Renal cortical epithelial cell (primary cell): ENCODE measurements at regions not wholly inside any gene's neighbourhood (a gene's known extent, or its start where the extent isn't known, plus 50 kb on each side); places are given as distances from the start of the nearest gene placed in this dataset.
"Not testable (repeated sequence)": the region's sequence is repeated elsewhere in the genome, so short reads cannot be mapped to it uniquely, and the experiment has no call there.

Experiments used
- DNase-seq: peaks from one replicate; pipeline ENCODE4 v3.0.0-alpha.2; 2011; ENCODE audit warnings: low read depth

DNA sequence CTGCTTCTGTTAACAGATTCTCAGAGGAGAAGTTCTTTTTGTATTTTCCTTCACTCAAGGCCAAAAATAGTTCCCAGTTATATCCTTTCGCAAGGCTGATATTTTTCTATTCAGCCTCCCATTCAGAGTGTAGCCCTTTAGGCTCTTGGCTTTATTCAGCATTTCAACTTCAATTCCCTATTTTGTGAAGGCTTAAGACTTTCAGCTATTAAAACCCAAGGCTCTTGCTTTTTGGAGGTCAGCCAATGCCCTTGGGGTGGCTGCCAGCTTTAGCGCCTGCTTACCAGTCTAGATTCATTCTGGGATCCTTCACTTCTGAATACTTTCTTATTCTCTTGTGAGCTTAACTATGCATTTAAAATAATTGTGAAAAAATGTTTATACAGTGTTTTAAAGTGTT lies 57.3 kb upstream of the ADGRA3 start:
- DNase-seq: peak; percentile 7

DNA sequence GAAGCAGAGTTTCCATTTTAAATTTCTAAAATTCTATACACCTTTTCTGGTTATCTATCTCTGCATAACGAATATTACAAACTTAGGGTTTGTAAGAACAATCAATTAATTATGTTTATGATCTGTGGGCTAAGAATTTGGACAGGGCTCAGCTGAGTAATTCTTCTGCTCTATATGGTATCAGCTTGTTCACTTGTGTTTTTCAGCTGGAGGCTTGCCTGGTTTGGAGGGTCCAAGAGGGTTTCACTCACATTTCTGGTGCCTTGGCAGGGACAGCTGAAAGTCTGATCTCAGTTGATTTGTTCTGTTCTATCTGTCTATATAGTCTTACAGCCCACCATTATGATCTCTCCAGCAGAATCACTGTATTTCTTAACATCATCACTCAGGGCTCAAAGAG lies 57.8 kb upstream of the ADGRA3 start:
- DNase-seq: no peak

DNA sequence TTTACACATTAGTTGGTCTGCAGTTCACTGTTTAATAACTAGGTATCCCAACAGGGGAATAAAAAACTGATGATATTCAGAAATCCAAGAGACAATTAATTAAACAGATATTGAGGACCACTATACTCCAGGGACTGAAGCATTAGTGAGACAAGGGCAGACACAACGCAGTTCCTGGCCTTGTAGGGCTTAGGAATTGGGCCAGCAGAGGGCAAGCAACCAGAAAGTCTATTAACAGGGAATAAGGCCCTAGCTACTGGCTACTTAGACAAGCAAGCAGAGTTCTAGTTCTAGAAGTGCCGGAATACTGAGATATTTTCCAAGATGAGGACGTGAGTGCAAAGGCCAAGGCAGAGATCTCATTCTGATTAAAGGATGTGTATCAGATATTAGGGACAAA lies 58.6 kb upstream of the ADGRA3 start:
- DNase-seq: no peak

DNA sequence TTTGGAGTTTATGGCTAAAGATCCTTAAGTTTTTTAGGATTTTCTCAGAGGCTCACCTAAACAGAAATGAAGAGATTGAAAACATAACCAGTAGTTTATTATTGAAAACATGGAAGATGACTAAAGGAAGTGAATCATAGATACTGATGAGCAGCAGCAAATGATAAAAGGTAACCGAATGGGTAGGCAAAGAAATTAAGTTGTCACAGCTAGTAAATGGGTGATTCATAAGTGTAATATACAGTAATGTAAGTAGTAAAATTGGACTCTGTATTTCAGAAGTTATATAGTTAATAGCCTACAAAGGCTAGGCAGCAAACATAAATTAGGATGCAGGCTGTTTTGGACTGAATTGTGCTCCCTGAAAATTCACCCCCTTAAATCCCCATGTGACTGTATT lies 59.0 kb upstream of the ADGRA3 start:
- DNase-seq: no peak

DNA sequence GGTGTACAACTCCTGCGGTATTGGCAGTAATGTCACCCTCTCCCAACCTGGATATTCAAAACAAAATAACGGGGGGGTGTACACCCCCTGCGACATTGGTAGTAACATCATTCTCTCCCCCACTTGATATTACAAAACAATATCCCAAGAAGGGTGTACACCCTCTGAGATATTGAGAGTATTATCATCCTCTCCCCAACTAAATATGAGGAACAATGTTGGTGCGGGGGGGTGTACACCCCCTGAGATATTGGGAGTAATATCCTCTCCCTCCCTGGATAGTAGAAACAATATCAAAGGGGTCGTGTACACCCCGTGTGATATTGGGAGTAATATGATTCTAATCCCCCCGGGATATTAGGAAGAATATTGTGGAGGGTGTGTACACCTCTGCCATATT lies 71.4 kb upstream of the ADGRA3 start:
- DNase-seq: no peak

DNA sequence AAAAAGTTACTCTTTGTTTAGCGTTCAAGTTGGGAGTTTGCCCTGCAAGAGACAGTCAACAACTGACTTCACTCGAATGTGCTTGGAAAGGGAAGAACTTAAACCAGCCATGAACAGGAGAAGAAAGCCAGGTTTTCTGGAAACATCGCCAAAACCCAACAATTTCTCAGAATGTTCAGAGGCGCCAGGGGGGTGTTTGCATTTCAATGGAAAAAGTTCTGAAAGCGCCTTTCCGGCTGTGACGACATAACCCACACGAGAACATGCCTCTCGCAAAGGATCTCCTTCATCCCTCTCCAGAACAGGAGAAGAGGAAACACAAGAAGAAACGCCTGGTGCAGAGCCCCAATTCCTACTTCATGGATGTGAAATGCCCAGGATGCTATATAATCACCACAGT lies 78.1 kb upstream of the ADGRA3 start:
- DNase-seq: no peak

DNA sequence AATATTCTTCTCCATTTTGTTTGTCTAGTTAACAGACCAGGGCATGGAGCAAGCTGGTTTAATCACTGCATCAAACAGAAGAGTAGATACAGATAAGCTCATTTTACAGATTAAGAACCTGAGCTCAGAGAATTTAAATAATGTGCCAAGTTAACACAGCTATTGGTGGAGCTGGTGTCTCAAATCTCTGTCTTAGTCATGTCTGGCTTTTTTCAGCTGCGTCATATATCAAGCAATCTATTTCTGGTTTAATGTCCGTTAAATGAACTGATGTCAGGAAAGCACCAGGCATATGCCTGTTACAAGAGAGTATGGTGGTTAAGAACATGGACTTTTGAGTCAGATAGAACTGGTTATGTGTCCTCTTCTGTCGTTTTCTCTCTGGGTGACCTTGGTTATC lies 79.8 kb upstream of the ADGRA3 start:
- no peak for DNase-seq

DNA sequence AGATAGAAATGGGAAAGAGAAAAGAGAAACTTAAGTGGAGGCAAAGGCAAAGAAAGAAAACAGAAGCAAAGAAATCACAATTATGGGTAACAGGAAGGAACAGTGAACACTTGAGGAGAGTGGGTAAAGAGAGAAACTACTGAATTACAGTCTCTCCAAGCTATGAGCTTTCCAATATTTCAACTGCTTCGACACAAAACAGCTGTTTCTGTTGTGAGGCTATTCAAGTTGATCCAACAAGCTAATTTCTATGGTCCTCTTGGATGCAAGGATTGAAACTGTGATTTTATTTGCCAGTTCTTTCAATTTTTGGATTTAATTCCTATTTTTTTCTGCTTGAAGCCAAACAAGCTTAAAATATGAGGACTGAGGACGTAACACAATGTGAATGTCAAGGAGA lies 80.5 kb upstream of the ADGRA3 start:
- no peak for DNase-seq

DNA sequence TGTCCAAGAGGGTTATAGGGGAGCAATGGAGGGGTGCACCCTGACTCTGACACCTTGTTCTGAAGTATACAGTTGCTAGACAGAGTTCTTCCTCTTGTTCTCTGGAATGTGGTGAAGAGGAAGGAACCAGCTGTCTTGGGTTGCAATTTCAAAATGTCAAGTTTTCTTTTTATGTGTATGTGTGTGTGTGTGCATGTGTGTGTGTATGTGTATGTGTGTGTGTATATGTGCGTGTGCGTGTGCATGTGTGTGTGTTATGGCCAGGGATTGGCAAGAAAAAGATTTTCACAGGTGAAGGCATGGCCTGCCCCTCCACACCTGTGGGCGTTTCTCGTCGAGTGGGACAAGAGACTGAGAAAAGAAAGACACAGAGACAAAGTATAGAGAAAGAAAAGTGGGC lies 81.6 kb upstream of the ADGRA3 start:
- no peak for DNase-seq

DNA sequence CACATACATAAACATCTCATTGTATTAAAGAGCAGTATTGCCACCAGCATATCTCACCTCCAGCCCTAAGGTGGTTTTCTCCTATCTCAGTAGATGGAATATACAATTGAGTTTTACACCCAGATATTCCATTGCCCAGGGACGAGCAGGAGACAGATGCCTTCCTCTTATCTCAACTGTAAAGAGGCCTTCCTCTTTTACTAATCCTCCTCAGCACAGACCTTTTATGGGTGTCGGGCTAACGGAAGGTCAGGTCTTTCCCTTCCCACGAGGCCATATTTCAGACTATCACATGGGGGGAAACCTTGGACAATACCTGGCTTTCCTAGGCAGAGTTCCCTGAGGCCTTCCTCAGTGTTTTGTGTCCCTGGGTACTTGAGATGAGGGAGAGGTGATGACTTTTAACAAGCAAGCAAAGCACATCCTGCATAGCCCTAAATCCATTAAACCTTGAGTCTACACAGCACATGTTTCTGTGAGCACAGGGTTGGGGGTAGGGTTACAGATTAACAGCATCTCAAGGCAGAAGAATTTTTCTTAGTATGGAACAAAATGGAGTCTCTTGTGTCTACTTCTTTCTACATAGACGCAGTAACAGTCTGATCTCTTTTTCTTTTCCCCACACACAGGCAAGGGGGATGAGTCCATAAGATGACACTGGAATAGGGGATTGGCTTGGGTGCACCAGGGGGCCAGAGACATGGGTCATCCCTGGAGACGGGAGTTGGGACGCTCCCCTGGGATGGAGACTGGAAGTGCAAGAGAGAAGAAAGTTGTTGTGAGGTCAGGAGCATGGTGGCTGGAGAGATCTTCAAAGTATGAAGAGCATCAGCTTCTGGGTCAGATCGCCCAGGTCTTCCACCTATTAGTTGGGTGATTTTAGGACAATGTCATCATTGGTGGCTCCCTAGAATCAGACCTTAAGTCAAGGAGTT lies 82.5 kb upstream of the ADGRA3 start:
- not testable (repeated sequence) for DNase-seq

DNA sequence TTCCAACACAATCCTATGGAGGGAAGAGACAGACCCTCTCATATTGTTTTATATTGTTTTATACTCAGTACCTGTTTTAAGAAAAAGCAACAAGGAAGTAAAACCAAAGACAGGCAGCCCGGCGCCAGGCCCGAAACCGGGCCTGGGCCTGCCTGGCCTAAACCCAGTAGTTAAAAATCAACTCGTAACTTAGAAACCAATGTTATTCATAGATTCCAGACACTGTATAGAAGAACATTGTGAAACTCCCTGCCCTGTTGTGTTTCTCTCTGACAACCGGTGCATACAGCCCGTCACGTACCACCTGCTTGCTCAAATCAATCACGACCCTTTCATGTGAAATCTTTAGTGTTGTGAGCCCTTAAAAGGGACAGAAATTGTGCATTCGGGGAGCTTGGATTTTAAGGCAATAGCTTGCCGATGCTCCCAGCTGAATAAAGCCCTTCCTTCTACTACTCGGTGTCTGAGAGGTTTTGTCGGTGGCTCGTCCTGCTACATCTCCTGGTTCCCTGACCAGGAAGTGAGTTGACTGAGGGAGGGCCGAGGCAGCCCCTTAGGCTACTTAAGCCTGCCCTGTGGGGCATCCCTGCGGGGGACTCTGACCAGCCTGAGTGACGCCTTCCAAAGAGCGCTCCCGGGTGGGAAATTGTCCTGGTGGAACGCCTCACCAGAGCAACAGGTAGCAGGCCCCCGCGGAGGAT lies 83.5 kb upstream of the ADGRA3 start:
- DNase-seq: peak; percentile 44

DNA sequence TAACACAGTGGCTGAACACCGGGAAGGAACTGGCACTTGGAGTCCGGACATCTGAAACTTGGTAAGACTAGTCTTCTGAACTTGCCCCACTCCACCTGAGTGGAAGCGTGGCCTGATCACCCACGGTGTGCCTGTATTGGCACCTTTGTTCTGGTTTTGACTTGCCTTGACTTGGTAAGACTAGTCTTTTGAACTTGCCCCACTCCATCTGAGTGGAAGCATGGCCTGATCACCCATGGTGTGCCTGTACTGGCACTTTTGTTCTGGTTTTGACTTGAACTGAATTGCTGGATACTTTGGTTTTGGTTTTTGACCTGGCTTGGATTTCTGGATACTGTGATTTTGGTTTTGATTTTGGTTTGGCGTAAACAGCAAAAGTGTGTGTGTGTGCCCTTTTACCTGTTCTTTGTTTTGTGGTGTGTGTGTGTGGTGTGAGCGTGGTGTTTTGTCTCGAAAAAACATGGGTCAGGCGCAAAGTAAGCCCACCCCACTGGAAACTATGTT lies 84.1 kb upstream of the ADGRA3 start:
- not testable (repeated sequence) for DNase-seq

DNA sequence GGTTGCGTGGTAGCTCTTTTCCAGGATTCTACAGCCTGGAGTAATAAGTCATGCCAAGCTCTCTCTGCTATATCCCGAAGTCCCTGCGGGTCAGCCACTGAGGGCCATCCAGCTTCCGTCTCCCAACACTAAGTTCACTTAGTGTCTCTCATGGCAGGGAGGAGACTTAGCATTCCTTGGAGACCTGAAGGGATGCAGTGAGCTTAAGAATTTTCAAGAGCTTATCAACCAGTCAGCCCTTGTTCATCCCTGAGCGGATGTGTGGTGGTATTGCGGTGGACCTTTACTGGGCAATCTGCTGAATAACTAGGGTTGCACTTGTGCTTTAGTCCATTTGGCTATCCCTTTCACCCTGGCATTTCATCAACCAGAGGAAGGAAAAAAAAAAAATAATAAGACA lies 85.8 kb upstream of the ADGRA3 start:
- not testable (repeated sequence) for DNase-seq

DNA sequence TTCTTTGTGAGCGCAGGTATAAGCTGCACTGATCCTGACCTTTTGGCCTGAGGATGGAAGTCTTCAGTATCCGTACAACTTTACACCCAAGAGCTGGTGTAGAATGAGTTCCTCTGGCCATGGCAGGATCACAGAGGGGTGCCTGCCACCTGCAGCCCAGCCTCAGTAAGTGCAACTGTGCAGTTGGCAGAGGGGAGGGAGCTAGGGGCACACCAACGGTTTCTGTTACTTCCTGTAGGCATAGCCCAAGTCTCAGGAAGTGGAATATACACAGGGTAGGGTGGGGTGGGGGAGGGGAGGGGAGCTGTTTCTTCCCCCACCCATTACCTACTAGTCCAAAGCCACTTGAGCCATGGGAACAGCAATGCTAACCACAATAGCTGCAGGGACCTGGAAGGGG lies 85.4 kb upstream of the GBA3 start:
- peak; percentile 52 for DNase-seq

DNA sequence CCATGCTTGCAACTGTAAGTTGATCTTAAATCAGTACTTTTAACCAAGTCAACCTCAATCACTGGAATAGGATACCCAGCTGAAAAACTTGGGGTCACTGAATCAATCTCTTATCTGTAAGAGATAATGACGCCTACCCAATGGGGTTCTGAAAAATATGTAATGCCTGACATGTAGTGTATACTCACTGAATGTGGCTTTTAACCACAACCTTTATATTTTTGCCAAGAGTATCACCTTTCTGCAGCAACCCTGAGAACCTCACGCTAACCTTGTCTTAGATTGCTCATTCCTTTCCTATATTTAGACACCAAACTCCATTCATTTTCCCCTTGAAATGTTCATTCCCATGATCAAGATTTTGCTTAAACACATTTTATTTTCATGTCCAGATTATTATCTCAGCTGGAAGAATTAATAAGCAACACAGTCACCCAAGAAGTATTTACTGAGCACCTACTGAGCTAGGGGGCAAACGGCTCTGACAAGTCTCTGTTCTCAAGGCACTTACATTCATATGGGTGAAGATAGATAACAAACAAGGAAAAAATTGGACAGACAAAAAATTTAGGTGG lies 82.7 kb upstream of the GBA3 start:
- not testable (repeated sequence) for DNase-seq

DNA sequence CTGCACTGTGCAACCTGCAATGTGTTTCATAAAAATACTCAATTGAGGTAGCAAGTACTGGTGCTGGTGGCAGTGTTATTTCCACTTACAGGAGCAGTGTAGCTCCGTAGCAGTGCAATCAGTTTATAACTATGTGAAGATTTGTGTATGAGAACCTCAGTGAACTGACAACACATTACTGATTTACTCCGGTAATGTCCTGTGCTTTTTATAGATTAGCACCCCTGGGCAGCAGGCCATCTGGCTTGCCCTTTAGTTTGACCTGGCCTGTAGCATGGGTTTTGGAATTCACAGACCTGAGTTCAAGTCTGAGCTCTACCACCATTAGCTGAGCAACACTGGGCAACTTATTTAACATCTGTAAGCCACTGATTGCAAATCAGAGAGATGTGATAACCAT lies 78.6 kb upstream of the GBA3 start:
- DNase-seq: no peak

DNA sequence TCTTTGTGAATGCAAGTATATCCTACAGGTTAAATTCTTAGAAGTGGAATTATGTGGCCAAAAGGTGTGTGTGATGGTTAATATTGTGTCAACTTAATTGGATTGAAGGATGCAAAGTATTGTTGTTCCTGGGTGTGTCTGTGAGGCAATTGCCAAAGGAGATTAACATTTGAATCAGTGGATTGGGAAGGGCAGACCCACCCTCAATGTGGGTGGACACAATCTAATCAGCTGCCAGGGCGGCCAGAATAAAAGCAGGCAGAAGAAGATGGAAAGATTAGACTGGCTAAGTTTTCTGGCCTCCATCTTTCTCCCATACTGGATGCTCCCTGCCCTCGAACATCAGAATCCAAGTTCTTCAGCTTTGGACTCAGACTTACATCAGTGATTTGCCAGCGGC lies 76.2 kb upstream of the GBA3 start:
- DNase-seq: no peak

DNA sequence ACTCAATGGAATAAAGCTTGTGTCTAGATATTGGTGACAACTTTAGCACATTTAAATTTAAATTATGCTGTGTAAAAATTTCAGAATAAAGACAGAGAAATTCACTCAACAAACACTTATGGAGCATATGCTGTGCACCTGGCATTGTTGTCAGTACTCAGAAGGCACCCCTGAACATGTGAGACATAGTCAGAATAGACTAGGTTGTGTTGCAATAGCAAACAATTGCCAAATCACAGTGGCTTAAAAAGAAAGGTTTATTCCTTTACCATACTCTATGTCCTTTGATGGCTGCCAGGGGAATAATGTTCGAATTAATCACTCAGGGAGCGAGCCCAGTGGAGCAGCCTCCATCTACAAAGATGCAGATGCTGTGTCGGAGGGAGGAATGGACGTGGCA lies 72.6 kb upstream of the GBA3 start:
- peak; percentile 26 for DNase-seq

DNA sequence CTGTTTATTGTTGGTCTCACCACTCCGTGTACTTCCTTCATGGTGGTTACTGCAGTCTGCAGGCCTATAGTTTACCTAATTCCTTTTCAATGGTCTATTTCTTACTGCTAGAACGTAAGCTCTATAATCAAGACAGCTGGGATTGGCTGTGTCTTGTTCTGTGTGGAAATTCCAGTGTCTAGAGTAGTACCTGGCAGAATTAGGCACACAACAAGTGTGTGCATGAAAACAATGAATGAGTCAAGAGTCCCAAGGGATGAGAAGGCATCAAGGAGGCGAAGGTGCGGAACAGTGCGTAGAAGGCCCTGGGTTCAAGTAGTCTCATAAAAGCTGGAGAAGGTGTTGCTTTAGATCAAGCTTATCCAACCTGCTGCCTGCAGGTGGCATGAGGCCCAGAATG lies 70.8 kb upstream of the GBA3 start:
- DNase-seq: not testable (repeated sequence)

DNA sequence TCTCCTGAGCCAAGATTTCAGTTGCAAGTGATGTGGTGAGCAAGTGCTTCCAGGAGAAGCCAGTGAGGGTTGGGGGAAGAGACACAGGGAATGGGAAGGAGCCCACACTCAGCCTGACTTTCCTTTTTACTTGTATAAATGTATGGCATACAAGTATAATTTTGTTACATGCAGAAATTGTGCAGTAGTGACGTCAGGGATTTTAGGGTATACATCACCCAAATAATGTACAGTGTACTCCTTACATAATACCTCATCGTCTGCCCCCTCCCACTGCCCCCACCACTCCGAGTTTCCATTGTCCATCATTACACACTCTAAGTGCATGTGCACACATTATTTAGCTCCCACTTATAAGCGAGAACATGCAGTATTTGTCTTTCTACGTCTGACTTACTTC lies 68.7 kb upstream of the GBA3 start:
- DNase-seq: not testable (repeated sequence)

DNA sequence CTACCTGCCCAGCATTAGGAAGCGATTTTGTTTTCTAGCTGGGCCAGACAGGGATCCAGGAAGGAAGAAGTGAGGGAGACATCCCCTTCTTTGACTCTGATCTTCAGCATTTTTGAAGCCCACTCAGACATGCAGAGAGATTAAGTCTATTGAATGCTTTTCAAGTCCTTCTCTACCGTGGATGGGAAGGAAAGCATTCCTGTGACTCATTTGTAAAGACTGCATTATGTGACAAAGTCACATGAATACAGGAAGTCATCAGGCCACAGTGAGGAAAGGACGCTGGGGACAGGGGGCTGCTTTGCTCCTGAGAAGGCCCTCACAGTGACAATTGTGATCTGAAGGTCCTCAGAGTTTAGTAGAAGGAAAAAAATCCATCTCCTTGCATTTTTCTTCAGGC lies 67.4 kb upstream of the GBA3 start:
- peak; percentile 38 for DNase-seq

DNA sequence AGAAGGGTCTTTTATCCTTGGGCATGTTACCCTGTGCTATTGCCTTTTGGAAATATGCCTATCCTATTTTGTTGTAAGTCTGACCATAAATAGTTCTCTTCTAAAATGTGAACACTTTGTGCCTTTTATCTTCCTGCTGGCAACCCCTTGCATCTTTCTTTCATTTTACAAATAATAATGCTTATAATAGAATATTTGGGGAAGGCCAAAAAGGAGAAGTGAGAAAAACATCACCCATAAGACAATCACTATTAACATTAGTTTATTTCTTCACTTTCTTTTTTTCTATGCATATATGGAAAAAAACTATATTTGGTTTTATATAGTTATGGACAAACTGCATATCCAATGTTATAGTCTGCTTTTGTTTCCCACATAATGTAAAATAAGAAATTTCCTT lies 64.9 kb upstream of the GBA3 start:
- not testable (repeated sequence) for DNase-seq
